ENCODE measurements at regions not wholly inside any gene's neighbourhood (a gene's known extent, or its start where the extent isn't known, plus 50 kb on each side); places are given as distances from the start of the nearest gene placed in this dataset.

- no peaks in the 10 kb centered on the region for H3K36me3 ChIP-seq
- intact Hi-C loops (cut with DNase I) = no loop called here
- H3K27ac ChIP-seq = no peak overlapping the region
- 62 to 83% methylated on average over 3 of the region's 3 CpGs for WGBS, 2 donors
- no peaks in the 10 kb centered on the region for H3K4me1 ChIP-seq
- no peak for DNase-seq
- H3K4me3 ChIP-seq = no peak overlapping the region
- TF ChIP-seq EP300 (IDR thresholded peaks at IDR 0.05) (no peak), POLR2AphosphoS5 (IDR thresholded peaks at IDR 0.05) (no peak), POLR2A (IDR thresholded peaks at IDR 0.05) (no peak), CTCF (IDR thresholded peaks at IDR 0.05) (no peak)
- no peaks in the 10 kb centered on the region for H3K9me3 ChIP-seq
- H3K27me3 ChIP-seq = no peaks in the 10 kb centered on the region
Measured at GRCh38 chr15:61702224-61703020, 357.8 kb downstream of the VPS13C start.

GRCh38 chr15:61701455-61701854, 358.8 kb downstream of the VPS13C start:
- WGBS, 2 donors = 54 to 82% methylated on average over 4 of the region's 4 CpGs
- no peak for DNase-seq
- Histone ChIP-seq H3K4me1 (no peaks in the 10 kb centered on the region), H3K4me3 (no peak overlapping the region), H3K27me3 (no peaks in the 10 kb centered on the region), H3K36me3 (no peaks in the 10 kb centered on the region), H3K27ac (no peak overlapping the region), H3K9me3 (no peaks in the 10 kb centered on the region)
- TF ChIP-seq POLR2AphosphoS5 (IDR thresholded peaks at IDR 0.05) = no peak
- no peak for TF ChIP-seq EP300 (IDR thresholded peaks at IDR 0.05)
- TF ChIP-seq CTCF (IDR thresholded peaks at IDR 0.05) = no peak
- TF ChIP-seq POLR2A (IDR thresholded peaks at IDR 0.05) = no peak
- intact Hi-C loops (cut with DNase I) = no loop called here

- DNase-seq = no peak
- Histone ChIP-seq H3K36me3 (no peaks in the 10 kb centered on the region), H3K27me3 (no peaks in the 10 kb centered on the region), H3K4me3 (no peak overlapping the region), H3K27ac (no peak overlapping the region), H3K4me1 (no peaks in the 10 kb centered on the region), H3K9me3 (no peaks in the 10 kb centered on the region)
- 9 to 56% methylated on average over 6 of the region's 6 CpGs for WGBS, 2 donors
- no peak for TF ChIP-seq POLR2AphosphoS5 (IDR thresholded peaks at IDR 0.05)
- TF ChIP-seq POLR2A (IDR thresholded peaks at IDR 0.05) = no peak
- no peak for TF ChIP-seq EP300 (IDR thresholded peaks at IDR 0.05)
- TF ChIP-seq CTCF (IDR thresholded peaks at IDR 0.05) = no peak
- intact Hi-C loops (cut with DNase I) = no loop called here
Measured at GRCh38 chr15:61700803-61701202, 359.4 kb downstream of the VPS13C start.

GRCh38 chr15:61697796-61698195, 362.5 kb downstream of the VPS13C start:
- no peak for DNase-seq
- Histone ChIP-seq H3K9me3 (no peaks in the 10 kb centered on the region), H3K27me3 (no peaks in the 10 kb centered on the region), H3K4me3 (no peak overlapping the region), H3K27ac (no peak overlapping the region), H3K36me3 (no peaks in the 10 kb centered on the region), H3K4me1 (no peaks in the 10 kb centered on the region)
- WGBS, 2 donors = 93 to 94% methylated on average over 2 of the region's 2 CpGs
- intact Hi-C loops (cut with DNase I) = no loop called here
- TF ChIP-seq POLR2AphosphoS5 (IDR thresholded peaks at IDR 0.05) = no peak
- no peak for TF ChIP-seq CTCF (IDR thresholded peaks at IDR 0.05)
- no peak for TF ChIP-seq EP300 (IDR thresholded peaks at IDR 0.05)
- TF ChIP-seq POLR2A (IDR thresholded peaks at IDR 0.05) = no peak

- no peak for DNase-seq
- H3K9me3 ChIP-seq = no peaks in the 10 kb centered on the region
- H3K4me3 ChIP-seq = no peak overlapping the region
- intact Hi-C loops (cut with DNase I) = no loop called here
- no peaks in the 10 kb centered on the region for H3K27me3 ChIP-seq
- 90 to 92% methylated on average over 5 of the region's 5 CpGs for WGBS, 2 donors
- no peaks in the 10 kb centered on the region for H3K4me1 ChIP-seq
- H3K27ac ChIP-seq = no peak overlapping the region
- TF ChIP-seq CTCF (IDR thresholded peaks at IDR 0.05) = no peak
- no peak for TF ChIP-seq POLR2A (IDR thresholded peaks at IDR 0.05)
- TF ChIP-seq EP300 (IDR thresholded peaks at IDR 0.05) = no peak
- no peak for TF ChIP-seq POLR2AphosphoS5 (IDR thresholded peaks at IDR 0.05)
- no peaks in the 10 kb centered on the region for H3K36me3 ChIP-seq
Measured at GRCh38 chr15:61689067-61689466, 371.2 kb downstream of the VPS13C start.
